Activated CD4-positive, alpha-beta T cell treated with anti-CD3 and anti-CD28 coated beads, Interleukin-2, amount 10 ng/mL, durations not matched to agents 7 days and 5 days (primary cell): ENCODE measurements at regions not wholly inside any gene's neighbourhood (a gene's known extent, or its start where the extent isn't known, plus 50 kb on each side); places are given as distances from the start of the nearest gene placed in this dataset.

Experiments used
- CTCF ChIA-PET: fragments of 350-600 bp; sonication (Branson Sonifier 250); formaldehyde crosslinking; loops from one replicate; lab custom pipeline; 2021; ENCODE audit warnings: antibody characterized with exemption; lab: Charles Lee
- POLR2A ChIA-PET: fragments of 350-600 bp; sonication (Branson Sonifier 250); formaldehyde crosslinking; loops from one replicate; lab custom pipeline; 2021; ENCODE audit warnings: antibody characterized with exemption; lab: Charles Lee
- DNase-seq: peaks from one replicate; pipeline ENCODE4 v3.0.0-alpha.2; 2020
- H3K27ac Mint-ChIP-seq: one replicate; pipeline ENCODE4 v1.8.0; 2021; ENCODE audit warnings: mild to moderate bottlenecking, moderate library complexity, mixed read lengths
- H3K27me3 Mint-ChIP-seq: one replicate; pipeline ENCODE4 v1.8.0; 2021; ENCODE audit warnings: mixed read lengths
- H3K36me3 Mint-ChIP-seq: one replicate; pipeline ENCODE4 v1.8.0; 2021; ENCODE audit warnings: low read depth, mixed read lengths
- H3K4me1 Mint-ChIP-seq: one replicate; pipeline ENCODE4 v1.8.0; 2021; ENCODE audit warnings: mixed read lengths
- H3K4me3 Mint-ChIP-seq: one replicate; pipeline ENCODE4 v1.8.0; 2021; ENCODE audit warnings: mild to moderate bottlenecking, moderate library complexity, mixed read lengths
- H3K9me3 Mint-ChIP-seq: one replicate; pipeline ENCODE4 v1.8.0; 2021; ENCODE audit warnings: mixed read lengths

- peaks cover 36% of the 10 kb centered on the region for H3K4me1 Mint-ChIP-seq
- peaks cover 2% of the 10 kb centered on the region for H3K36me3 Mint-ChIP-seq
- no peak overlapping the region for H3K4me3 Mint-ChIP-seq
- DNase-seq = no peak
- no peak overlapping the region for H3K27ac Mint-ChIP-seq
- H3K9me3 Mint-ChIP-seq = peaks cover 2% of the 10 kb centered on the region
- H3K27me3 Mint-ChIP-seq = no peaks in the 10 kb centered on the region
- CTCF ChIA-PET = interaction anchor here (0.8 kb wide), 1 partner anchor 344 kb away, joined by 3 read pairs; no protein-coding TSS in a partner anchor
- POLR2A ChIA-PET = no interaction called here
Measured at GRCh38 chr3:43159131-43159875, 53.4 kb upstream of the POMGNT2 start.

DNA sequence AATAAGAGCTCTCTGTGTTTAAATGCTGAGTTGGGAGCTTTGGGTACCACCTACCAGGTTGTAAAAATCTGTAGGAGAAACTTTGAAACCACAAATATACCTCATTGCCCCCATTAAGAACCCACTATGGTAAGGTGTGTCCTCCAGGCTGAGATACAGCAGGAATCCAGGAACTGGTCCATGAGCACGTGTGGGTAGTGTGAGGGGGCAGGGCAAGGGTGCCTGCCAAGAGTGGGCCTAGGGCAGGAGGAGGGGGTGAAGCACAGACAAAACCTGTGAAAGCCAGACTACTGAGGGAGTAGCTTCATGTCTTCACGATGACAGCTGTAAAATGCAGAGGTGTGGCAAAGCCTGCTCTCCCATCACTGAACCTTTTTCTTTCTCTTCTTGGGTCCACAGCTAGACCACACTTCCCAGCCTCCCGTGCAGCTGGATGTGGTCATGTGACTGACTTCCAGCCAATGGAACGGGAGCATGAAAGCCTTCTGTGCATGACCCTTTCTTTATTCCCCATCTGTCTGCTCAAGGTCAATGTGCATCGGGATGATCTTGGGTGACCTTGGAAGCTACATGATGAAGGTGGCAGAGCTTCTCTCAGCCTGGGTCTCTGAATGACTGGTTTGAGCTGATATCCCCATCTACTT is 51.1 kb upstream of the POMGNT2 start:
- CTCF ChIA-PET = interaction anchor here (0.8 to 1.0 kb wide), 2 partner anchors 15 to 29 kb away, joined by 3 read pairs; no protein-coding TSS in a partner anchor
- POLR2A ChIA-PET = no interaction called here

DNA sequence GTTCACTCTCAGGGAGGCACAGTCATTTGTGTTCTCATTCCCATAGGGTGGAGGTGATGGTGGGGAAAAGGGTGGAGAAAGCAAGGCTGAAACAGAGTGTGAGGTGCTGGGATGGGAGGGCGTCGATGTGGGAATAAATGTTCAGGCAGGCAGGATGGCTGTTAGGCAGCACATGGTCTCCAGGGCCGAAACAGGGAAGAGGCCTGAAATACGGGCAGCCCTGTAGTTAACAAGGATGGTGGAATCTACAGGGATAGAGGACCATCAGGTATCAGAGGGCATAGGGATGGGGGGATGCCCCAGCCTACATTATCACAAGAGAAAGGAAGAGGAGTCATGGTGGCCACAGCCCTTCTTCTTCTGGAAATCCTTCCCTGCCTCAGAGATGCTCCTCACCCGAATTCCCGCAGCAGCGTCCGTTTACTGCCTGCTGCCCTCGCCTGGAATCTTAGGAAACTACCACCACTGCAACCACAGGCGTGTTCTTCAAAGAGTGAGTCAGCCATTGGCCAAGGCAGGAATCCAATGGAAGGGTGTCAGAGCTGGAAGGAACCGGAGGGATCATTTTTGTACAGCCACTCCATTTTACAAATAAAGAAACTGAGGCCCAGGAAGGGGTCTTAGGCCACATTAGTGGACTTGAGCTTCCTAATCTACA is 49.7 kb upstream of the POMGNT2 start:
- DNase-seq = no peak
- CTCF ChIA-PET = interaction anchor here (1.0 kb wide), 1 partner anchor 16 kb away, joined by 3 read pairs; no protein-coding TSS in a partner anchor
- Mint-ChIP-seq H3K4me1 (peaks cover 8% of the 10 kb centered on the region), H3K36me3 (no peaks in the 10 kb centered on the region), H3K27me3 (peaks cover 9% of the 10 kb centered on the region), H3K27ac (no peak overlapping the region), H3K9me3 (no peaks in the 10 kb centered on the region), H3K4me3 (no peak overlapping the region)
- POLR2A ChIA-PET = no interaction called here

More for the DNA sequence above, 51.1 kb upstream of the POMGNT2 start:
- Mint-ChIP-seq H3K4me1 (peaks cover 13% of the 10 kb centered on the region), H3K4me3 (no peak overlapping the region), H3K9me3 (no peaks in the 10 kb centered on the region), H3K36me3 (no peaks in the 10 kb centered on the region), H3K27me3 (peaks cover 7% of the 10 kb centered on the region), H3K27ac (no peak overlapping the region)
- DNase-seq = no peak
